ENCODE measurements at regions not wholly inside any gene's neighbourhood (a gene's known extent, or its start where the extent isn't known, plus 50 kb on each side); places are given as distances from the start of the nearest gene placed in this dataset.

GRCh38 chr17:71632328-71632727, 488.5 kb upstream of the SOX9 start:
- peak; percentile 14 for DNase-seq (ENCODE audit: low spot score)
- CTCF ChIA-PET, result no interaction called here
- intact Hi-C loops (cut with micrococcal nuclease; ENCODE audit: unreplicated experiment), result no loop called here
- no peak for TF ChIP-seq CTCF (conservative IDR thresholded peaks at IDR 0.05; ENCODE audit: low read depth, low read length)
- no peak for TF ChIP-seq EZH2 (IDR thresholded peaks at IDR 0.05; ENCODE audit: borderline replicate concordance, low read depth, low read length, poor library complexity, severe bottlenecking)
- POLR2A ChIA-PET (ENCODE audit: low non-redundant PET), result no interaction called here
- no TSS peak for BruUV-seq (replicated peaks)
- H3K9me3 ChIP-seq (ENCODE audit: low read depth, low read length, poor library complexity, severe bottlenecking), result no peaks in the 10 kb centered on the region
- H3K36me3 ChIP-seq (ENCODE audit: insufficient read depth, low read length, poor library complexity, severe bottlenecking), result no peaks in the 10 kb centered on the region
- no peaks in the 10 kb centered on the region for H3K27me3 ChIP-seq (replicated peaks; ENCODE audit: insufficient read depth, low read depth, low read length, poor library complexity)
- peaks cover 4% of the 10 kb centered on the region for H3K4me1 ChIP-seq (ENCODE audit: insufficient read depth, low read length, poor library complexity, severe bottlenecking)
- no peak overlapping the region for H3K27ac ChIP-seq (ENCODE audit: low read depth, low read length, poor library complexity, severe bottlenecking)
- H3K4me3 ChIP-seq (ENCODE audit: low read depth, low read length, poor library complexity, severe bottlenecking), result no peak overlapping the region

GRCh38 chr17:71633391-71633849, 487.4 kb upstream of the SOX9 start:
- no peaks in the 10 kb centered on the region for H3K27me3 ChIP-seq (replicated peaks; ENCODE audit: insufficient read depth, low read depth, low read length, poor library complexity)
- no peaks in the 10 kb centered on the region for H3K36me3 ChIP-seq (ENCODE audit: insufficient read depth, low read length, poor library complexity, severe bottlenecking)
- ChIA-PET POLR2A (ENCODE audit: low non-redundant PET) (no interaction called here), CTCF (no interaction called here)
- no peak for DNase-seq (ENCODE audit: low spot score)
- intact Hi-C loops (cut with micrococcal nuclease; ENCODE audit: unreplicated experiment), result no loop called here
- no peak overlapping the region for H3K27ac ChIP-seq (ENCODE audit: low read depth, low read length, poor library complexity, severe bottlenecking)
- no TSS peak for BruUV-seq (replicated peaks)
- no peaks in the 10 kb centered on the region for H3K9me3 ChIP-seq (ENCODE audit: low read depth, low read length, poor library complexity, severe bottlenecking)
- TF ChIP-seq CTCF (conservative IDR thresholded peaks at IDR 0.05; ENCODE audit: low read depth, low read length) (no peak), EZH2 (IDR thresholded peaks at IDR 0.05; ENCODE audit: borderline replicate concordance, low read depth, low read length, poor library complexity, severe bottlenecking) (no peak)
- H3K4me3 ChIP-seq (ENCODE audit: low read depth, low read length, poor library complexity, severe bottlenecking), result no peak overlapping the region
- H3K4me1 ChIP-seq (ENCODE audit: insufficient read depth, low read length, poor library complexity, severe bottlenecking), result peaks cover 4% of the 10 kb centered on the region

- CTCF ChIA-PET, result no interaction called here
- H3K9me3 ChIP-seq (ENCODE audit: low read depth, low read length, poor library complexity, severe bottlenecking), result no peaks in the 10 kb centered on the region
- no peak overlapping the region for H3K27ac ChIP-seq (ENCODE audit: low read depth, low read length, poor library complexity, severe bottlenecking)
- POLR2A ChIA-PET (ENCODE audit: low non-redundant PET), result no interaction called here
- BruUV-seq (replicated peaks), result no TSS peak
- peaks cover 4% of the 10 kb centered on the region for H3K4me1 ChIP-seq (ENCODE audit: insufficient read depth, low read length, poor library complexity, severe bottlenecking)
- H3K27me3 ChIP-seq (replicated peaks; ENCODE audit: insufficient read depth, low read depth, low read length, poor library complexity), result no peaks in the 10 kb centered on the region
- intact Hi-C loops (cut with micrococcal nuclease; ENCODE audit: unreplicated experiment), result no loop called here
- no peak for DNase-seq (ENCODE audit: low spot score)
- TF ChIP-seq EZH2 (IDR thresholded peaks at IDR 0.05; ENCODE audit: borderline replicate concordance, low read depth, low read length, poor library complexity, severe bottlenecking) (no peak), CTCF (conservative IDR thresholded peaks at IDR 0.05; ENCODE audit: low read depth, low read length) (no peak)
- no peaks in the 10 kb centered on the region for H3K36me3 ChIP-seq (ENCODE audit: insufficient read depth, low read length, poor library complexity, severe bottlenecking)
- H3K4me3 ChIP-seq (ENCODE audit: low read depth, low read length, poor library complexity, severe bottlenecking), result no peak overlapping the region
These were observed 486.4 kb upstream of the SOX9 start for GRCh38 chr17:71634376-71634775.
